ENCODE measurements at regions not wholly inside any gene's neighbourhood (a gene's known extent, or its start where the extent isn't known, plus 50 kb on each side); places are given as distances from the start of the nearest gene placed in this dataset.
"Not testable (repeated sequence)": the region's sequence is repeated elsewhere in the genome, so short reads cannot be mapped to it uniquely, and the experiment has no call there.

DNA sequence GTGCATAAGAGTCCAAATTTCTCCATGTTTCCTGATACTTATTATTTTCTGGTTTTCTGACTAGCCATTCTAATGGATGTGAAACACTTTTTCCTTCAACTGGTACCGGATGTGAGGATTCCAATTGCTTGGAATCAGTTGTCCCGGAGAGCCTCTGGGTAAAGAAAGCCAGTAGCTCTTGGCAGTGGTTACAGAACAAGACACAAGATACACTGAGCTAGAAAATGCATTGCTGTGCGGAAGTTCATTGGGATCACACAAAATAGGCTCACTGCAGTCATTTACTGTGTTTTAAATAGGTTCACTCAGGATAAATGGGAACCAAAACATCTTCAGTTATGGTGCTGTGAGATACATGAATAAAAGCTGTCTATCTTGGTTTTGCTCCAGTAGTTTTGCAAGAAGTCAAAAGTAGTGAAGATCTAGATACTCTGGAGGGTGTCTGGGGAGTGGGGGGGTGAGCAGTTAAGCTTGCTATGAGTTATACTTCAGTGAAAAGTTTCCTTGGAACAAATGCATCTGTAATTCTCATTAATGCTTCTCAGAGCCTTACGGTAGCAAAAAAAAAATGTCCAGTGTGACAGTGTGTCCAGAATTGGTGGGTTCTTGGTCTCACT lies 54.4 kb upstream of the RNF182 start:
- TF ChIP-seq CTCF (IDR thresholded peaks at IDR 0.05) (no peak), POLR2A (IDR thresholded peaks at IDR 0.05) (no peak)
- Histone ChIP-seq H3K9me3 (replicated peaks in 1 of 3) (no peaks in the 10 kb centered on the region), H3K4me3 (no peak overlapping the region), H3K36me3 (replicated peaks in 1 of 2) (no peaks in the 10 kb centered on the region), H3K27me3 (no peaks in the 10 kb centered on the region), H3K27ac (no peak overlapping the region), H3K4me1 (replicated peaks in 1 of 2) (peaks cover 7 to 9% of the 10 kb centered on the region in 2 donors)
- intact Hi-C loops (cut with DNase I) = no loop called here
- 61 to 78% (median 73%) methylated on average over 4 of the region's 4 CpGs for WGBS, 4 donors
- DNase-seq = no peak

DNA sequence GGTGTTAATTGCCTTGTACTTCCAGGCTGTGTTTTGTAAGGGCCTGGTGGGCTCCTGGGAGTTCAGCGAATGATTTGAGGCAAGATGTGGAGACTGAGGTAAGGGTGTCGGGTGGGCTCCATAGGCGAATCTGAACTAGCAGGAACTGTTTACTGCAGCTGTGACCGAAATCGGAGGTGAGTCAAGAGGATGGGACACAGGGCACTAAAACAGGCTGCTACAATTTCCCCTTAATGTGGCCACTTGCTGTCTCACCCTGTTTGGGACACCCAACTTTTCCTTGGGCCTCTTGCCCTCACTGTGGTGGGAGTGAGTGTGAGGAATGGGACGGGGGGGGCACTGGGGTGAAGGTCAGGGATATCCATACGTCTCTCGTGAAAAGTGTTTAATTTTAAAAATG lies 53.9 kb upstream of the MCUR1 start:
- Histone ChIP-seq H3K27ac (no peak overlapping the region), H3K4me1 (replicated peaks in 1 of 2) (no peaks in the 10 kb centered on the region), H3K36me3 (replicated peaks in 1 of 2) (no peaks in the 10 kb centered on the region), H3K27me3 (no peaks in the 10 kb centered on the region), H3K9me3 (replicated peaks in 1 of 3) (no peaks in the 10 kb centered on the region), H3K4me3 (no peak overlapping the region)
- 72 to 83% (median 78%) methylated on average over 8 of the region's 8 CpGs for WGBS, 4 donors
- TF ChIP-seq POLR2A (IDR thresholded peaks at IDR 0.05) = no peak
- TF ChIP-seq CTCF (IDR thresholded peaks at IDR 0.05) = no peak
- intact Hi-C loops (cut with DNase I) = no loop called here
- DNase-seq = no peak

GRCh38 chr6:13866301-13866700 lies 51.9 kb upstream of the MCUR1 start:
- DNase-seq = no peak
- no peak overlapping the region for H3K27ac ChIP-seq
- no peaks in the 10 kb centered on the region for H3K36me3 ChIP-seq (replicated peaks in 1 of 2)
- no peaks in the 10 kb centered on the region for H3K4me1 ChIP-seq (replicated peaks in 1 of 2)
- H3K4me3 ChIP-seq = no peak overlapping the region
- H3K9me3 ChIP-seq (replicated peaks in 1 of 3) = no peaks in the 10 kb centered on the region
- intact Hi-C loops (cut with DNase I) = no loop called here
- WGBS, 4 donors = 74 to 89% (median 79%) methylated on average over 3 of the region's 3 CpGs
- TF ChIP-seq POLR2A (IDR thresholded peaks at IDR 0.05) (no peak), CTCF (IDR thresholded peaks at IDR 0.05) (no peak)
- no peaks in the 10 kb centered on the region for H3K27me3 ChIP-seq

GRCh38 chr6:13865141-13865540 lies 50.8 kb upstream of the MCUR1 start:
- Histone ChIP-seq H3K36me3 (replicated peaks in 1 of 2) (no peaks in the 10 kb centered on the region), H3K4me3 (no peak overlapping the region), H3K9me3 (replicated peaks in 1 of 3) (no peaks in the 10 kb centered on the region), H3K4me1 (replicated peaks in 1 of 2) (peaks cover under 1% of the 10 kb centered on the region in 2 donors), H3K27me3 (peaks cover 2% of the 10 kb centered on the region), H3K27ac (no peak overlapping the region)
- 65 to 68% (median 66%) methylated on average over 2 of the region's 2 CpGs for WGBS, 4 donors
- intact Hi-C loops (cut with DNase I) = no loop called here
- no peak for DNase-seq
- no peak for TF ChIP-seq CTCF (IDR thresholded peaks at IDR 0.05)
- TF ChIP-seq POLR2A (IDR thresholded peaks at IDR 0.05) = no peak

GRCh38 chr6:13864669-13865068 lies 50.3 kb upstream of the MCUR1 start:
- H3K27me3 ChIP-seq; intact Hi-C loops (cut with DNase I); DNase-seq; H3K4me1 ChIP-seq (replicated peaks in 1 of 2); H3K27ac ChIP-seq; H3K4me3 ChIP-seq; H3K9me3 ChIP-seq (replicated peaks in 1 of 3); H3K36me3 ChIP-seq (replicated peaks in 1 of 2): not testable (repeated sequence)
- WGBS, 4 donors = 52 to 55% (median 54%) methylated on average over 2 of the region's 2 CpGs
